ENCODE measurements at regions not wholly inside any gene's neighbourhood (a gene's known extent, or its start where the extent isn't known, plus 50 kb on each side); places are given as distances from the start of the nearest gene placed in this dataset.

DNA sequence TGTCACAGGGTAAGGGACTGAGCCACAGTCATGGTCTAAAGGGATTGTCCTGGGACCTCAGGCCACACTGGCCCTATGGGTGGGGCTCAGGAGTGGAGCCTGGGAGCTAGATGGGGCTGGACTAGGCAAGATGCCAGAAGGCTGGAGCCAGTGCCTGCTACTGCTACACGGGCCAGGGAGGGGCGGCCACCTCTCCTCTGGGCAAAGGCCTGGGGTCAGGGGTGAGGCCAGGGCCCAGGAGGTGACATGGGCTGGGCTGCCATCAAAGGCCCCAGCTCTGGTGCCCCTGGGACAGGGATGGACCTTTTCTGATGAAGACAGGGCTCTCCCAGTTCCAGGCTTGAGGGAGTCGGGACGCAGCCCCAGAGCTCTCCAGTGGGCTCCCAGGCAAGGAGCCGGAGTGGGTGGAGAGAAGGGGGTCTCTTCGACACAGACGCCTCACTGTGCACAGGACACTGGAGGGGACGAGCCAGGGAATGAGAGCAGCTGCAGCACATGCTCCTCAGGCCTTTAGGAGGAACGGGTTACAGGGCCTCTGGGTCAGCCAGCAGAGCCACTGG is 62.1 kb upstream of the IQSEC1 start:
- peak; percentile 14 for DNase-seq

DNA sequence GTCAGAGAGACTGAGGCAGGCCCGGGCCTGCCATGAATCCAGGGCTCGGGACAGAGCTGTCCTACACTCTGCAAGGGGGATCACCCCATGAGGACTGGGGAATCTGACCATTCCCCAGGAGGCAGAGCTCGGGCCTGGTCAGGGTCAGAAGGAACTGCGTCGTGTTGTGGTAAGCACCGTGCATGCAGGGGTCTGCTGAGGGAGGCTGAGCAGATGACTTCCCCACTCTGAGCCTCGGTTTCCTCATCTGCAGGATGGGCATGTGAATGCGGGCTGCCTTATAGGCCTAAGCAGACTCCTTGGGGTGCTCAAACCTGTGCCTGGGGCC is 61.6 kb upstream of the IQSEC1 start:
- DNase-seq, result no peak

DNA sequence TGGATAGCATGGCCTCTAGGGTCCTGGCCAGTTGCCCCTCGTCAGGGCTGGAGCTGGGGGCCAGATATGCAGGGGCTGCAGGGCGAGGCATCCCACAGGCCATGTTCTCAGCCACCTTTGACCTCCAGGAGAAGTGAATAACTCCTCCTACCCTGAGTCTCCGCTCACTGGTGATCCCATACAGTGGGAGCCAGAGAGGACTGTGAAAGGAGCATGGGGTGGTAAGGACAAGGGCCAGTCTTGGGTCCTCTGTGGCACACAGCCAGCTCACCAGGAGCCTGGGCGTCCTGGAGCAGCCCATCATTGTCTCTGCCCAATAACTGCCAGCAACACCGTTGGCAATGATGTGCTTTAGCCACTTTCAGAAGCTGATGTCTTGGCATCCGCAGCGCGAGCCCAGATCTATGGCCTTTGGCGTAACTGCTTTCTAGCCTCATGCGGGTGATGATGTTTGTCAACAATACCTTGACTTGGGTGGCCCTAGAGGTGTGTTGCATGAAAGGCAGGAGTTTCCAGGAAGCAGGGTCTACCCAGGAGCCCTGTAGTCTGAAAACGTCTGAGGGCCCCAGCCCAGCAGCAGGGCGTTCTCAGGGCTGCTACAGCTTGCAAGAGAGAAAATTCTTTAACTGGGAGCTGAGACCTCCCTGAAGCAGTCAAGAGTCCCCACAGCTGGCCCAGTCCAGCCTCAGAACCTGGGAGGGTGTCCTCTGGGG is 61.1 kb upstream of the IQSEC1 start:
- DNase-seq, result peak; percentile 9

DNA sequence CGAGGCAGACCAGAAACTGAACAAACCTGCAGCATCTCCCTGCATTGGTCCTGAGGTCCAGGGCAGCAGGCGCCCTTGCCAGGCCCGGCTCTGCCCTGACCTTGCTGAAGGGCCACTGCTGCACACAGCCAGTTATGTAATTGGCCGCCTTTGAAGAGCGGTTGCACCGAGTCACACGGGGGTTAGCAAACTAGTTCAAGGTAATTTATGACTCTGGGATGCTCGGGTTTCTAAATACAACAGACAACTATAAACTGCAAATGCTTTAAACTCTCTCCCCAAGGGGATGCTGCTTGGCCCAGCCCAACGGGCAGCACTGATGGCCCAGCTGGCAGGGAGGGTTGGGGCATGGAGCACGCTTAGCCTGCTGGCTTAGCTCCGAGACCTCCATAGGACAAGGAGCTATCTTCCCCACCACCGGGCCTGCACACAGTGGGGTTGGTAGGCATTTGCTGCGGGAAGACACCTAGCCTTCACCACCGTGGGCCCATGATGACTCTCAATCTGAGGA is 60.3 kb upstream of the IQSEC1 start:
- DNase-seq, result no peak

DNA sequence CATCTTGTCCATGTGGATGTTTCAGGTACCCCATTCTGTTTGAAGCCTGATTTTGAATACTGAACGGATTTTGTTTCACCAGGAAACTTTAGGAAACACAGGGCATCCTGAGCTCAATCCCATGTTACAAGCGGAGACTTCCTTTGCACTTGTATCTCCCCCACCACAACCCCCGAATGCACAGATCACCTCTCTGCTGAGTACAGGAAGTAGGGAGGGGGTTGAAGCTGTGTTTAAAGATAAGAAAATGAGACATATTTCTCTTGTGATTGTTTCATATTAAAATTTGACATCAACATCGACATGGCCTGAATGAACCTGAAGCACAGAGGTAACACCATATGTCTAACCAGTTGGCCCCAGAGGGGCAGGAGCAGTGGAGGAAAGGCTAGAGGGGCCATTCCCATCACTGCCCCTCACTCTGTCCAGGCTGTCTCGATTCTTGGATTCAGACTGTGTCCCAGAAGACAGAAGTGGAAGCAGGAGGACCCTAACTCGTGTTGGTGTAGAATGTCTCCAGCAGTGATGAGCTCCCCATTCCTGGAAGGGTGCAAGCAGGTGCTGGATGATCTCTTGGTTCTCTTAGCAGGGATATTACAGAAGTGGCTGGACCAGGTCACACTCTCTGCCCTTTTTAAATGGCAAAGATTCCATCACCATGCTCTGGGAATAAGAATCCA is 59.6 kb upstream of the IQSEC1 start:
- DNase-seq, result no peak

DNA sequence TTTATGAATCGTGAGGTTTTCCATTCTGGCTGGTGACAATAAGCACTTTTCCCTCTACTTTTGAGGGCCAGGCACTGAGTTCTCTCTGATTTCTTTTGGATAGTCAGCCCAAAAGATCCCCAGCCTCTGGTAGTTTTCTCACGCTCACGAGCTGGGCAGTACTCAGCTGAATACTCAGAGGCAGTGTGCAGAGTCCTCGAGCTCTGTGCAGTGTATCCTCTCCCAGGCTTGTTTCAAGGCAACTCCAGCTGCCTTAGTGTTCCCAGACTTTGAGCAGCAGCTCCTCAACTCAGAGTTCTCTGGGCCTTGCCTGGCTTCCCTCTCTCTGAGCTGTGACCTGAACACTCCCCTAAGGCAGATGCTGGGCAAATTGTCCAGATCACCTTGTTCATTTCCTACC is 59.1 kb upstream of the IQSEC1 start:
- peak; percentile 4 for DNase-seq

DNA sequence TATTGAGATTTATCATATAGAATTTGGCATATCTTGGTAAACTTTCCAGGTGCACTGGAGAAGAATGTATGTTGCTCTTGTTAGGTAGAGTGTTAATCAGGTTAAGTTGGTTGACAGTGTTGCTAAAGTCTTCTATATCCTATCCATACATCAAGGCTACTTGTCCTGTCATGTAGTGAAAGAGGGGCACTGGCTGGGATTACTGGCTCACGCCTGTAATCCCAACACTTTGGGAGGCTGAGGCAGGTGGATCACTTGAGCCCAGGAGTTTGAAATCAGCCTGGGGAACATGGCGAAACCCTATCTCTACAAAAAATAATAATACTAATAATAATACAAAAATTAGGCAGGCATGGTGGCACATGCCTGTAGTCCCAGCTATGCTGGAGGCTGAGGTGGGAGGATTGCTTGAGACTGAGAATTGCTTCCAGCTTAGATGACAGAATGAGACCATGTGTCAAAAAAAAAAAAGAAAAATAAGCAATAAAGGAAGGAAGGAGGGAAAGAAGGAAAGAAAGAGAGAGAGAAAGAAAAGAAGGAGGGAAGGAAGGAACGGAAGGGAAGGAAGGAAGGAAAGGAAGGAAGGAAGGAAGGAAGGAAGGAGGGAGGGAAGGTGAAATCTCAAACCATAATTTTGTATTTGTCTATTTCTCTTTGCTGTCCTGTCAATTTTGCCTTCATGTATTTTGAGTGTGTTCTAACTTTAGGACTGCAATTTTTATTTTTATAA is 57.4 kb upstream of the IQSEC1 start:
- no peak for DNase-seq

DNA sequence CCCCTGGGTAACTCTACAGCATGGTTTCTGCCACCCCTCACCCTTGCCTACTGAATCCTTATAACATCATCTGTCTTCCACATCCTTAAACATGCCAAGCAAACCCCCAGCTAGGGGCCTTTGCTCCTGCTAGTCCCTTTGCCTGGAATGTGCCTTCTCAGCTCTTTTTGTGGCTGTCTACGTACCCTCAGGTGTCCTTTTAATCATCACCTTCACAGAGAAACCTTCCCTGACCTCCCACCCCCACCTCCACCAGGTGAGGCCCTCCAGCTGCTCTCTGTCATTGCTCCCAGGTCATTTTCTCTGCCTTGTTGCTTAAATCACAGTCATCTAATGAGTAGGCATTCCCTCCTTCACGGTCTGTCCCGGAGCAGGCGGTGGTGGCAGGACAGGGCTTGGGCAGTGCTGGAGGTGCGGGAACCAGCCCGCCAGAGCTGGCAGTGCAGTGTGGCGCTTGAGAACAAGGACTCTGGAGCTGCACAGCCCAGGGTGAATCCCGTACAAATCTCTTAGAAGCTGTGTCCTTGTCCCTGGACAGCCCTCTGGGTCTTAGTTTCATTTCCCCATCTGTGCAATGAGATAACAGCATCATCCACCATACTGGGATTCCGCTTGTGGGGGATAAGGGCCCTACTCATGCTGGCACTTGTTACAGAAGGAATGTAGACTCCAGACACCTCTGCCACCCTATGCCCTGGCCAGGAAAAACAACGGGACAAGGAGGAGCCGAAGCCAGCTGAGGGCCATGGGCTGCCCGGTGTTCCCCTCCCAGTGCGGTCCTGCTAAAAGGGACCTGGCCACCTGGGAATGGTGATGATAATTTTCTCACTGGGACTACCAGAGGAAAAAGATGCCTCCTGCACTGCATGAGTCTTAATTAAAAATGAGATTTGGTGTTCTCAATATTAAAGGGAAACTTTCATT is 52.1 kb upstream of the IQSEC1 start:
- DNase-seq, result peak; percentile 5

DNA sequence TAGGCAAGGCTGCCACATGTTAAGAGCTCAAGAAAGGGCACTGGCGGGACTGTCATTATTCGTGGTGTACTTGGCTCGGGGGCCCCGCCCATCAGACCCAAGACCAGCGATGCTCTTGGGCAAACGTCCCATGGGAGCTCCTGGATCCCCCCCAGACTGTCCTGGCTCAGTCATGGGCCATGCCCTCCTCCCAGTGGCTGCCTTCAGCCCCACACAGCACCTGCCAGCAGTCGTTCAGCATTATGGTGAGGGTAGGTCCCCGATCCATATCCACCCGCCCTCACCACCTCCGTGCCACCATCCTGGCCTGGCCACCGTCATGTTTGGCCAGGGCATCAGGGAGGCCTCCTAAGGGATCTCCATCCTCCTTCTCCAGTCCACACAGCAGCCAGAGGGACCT is 51.4 kb upstream of the IQSEC1 start:
- DNase-seq, result peak; percentile 8

DNA sequence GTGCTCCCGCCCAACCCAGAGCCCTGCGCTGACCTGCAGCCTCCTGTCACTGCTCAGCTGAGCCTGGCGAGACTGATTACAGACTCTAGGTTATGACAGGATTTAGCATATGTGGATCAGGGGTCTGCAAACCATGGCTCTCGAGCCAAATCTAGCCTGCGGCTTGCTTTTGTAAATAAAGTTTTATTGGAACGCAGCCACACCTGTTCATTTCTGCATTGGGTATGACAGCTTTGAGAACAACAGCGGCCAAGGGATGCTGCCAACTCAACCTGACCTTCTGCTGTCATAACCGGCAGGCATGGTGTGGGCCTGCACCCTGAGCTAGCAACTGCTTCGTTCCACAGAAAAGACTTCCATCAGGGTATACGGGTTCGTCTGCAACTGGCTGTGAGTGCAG is 50.5 kb upstream of the IQSEC1 start:
- DNase-seq, result peak; percentile 5

DNA sequence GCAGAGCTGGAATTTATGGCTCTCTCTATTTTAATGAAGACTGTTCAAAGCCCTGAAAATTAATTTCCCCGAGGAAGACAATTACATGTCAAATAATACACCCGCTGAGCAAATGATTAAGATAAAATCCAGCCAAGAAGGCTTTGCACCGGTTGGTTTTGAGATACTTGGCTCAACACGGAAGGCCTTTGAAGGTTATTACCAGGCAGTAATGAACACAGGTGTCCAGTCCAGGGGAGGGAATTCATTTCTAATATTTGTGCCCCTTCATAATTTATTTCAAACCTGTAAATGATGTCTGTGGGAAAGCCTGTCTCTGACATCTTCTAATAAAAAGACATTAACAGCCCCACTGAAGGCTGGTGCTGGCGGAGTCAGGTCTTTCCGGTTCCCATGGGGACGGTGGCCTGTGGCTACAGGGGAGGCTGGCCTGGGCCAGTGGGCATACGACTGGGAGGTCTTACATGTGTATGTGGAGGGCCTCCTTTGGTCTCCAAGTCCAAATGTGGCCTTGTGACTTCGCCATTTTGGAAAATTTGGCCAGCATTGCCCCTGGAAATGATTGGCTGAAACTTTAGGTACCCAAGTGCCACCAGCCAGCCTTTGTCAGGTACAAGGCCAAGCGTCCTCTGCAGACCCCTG is 49.9 kb upstream of the IQSEC1 start:
- no peak for DNase-seq
